GM12874 (cell line): ENCODE measurements at regions not wholly inside any gene's neighbourhood (a gene's known extent, or its start where the extent isn't known, plus 50 kb on each side); places are given as distances from the start of the nearest gene placed in this dataset.

ENCODE experiments used
- TF ChIP-seq, protein P1 (sequence below): IDR thresholded peaks from 2 replicates; pipeline ENCODE4 v1.5.1; 2011; ENCODE audit warnings: low read depth, mild to moderate bottlenecking, control low read depth, low read length, moderate library complexity; ENCODE audit not compliant: insufficient read depth

GRCh38 chr6:144341831-144342527, 56.8 kb downstream of the UTRN start:
- TF ChIP-seq, protein P1, sequence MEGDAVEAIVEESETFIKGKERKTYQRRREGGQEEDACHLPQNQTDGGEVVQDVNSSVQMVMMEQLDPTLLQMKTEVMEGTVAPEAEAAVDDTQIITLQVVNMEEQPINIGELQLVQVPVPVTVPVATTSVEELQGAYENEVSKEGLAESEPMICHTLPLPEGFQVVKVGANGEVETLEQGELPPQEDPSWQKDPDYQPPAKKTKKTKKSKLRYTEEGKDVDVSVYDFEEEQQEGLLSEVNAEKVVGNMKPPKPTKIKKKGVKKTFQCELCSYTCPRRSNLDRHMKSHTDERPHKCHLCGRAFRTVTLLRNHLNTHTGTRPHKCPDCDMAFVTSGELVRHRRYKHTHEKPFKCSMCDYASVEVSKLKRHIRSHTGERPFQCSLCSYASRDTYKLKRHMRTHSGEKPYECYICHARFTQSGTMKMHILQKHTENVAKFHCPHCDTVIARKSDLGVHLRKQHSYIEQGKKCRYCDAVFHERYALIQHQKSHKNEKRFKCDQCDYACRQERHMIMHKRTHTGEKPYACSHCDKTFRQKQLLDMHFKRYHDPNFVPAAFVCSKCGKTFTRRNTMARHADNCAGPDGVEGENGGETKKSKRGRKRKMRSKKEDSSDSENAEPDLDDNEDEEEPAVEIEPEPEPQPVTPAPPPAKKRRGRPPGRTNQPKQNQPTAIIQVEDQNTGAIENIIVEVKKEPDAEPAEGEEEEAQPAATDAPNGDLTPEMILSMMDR = no peak

- TF ChIP-seq, protein P1 = no peak
These were observed 58.7 kb downstream of the UTRN start for GRCh38 chr6:144343701-144344428.

DNA sequence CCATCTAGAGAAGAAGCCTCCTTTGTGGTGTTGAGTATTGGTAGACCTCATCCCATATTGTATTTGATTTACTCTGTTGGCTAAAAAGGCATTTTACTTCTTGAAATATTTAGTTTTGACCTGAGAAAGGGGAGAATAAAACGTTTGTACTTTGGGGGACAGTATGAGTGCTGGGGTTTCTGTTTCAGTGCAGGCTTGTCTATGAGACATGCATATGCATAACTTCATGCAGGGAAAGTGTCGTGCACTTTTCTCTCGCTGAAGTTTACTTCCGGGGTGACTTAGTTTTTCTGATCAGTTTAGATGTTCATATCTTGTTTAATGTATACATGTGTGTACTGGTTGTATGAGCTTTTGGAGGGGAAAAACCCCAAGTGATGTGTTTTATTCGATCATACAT, 59.5 kb downstream of the UTRN start:
- TF ChIP-seq, protein P1 = no peak

DNA sequence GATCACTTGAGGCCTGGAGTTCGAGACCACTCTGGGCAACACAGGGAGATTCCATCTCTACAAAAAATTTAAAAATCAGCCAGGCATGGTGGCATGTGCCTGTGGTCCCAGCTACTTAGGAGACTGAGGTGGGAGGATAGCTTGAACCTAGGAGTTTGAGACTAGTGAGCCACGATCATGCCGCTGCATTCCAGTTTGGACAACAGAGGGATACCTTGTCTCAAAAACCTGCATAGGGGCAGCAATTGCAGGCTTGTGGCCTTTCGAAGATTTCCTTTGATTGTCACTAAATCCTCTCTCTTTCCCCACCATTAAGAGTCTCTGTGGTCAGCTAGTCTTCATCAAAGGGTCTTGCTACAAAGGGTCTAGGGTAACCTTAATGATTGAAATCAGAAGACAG, 60.3 kb downstream of the UTRN start:
- TF ChIP-seq, protein P1 = no peak

DNA sequence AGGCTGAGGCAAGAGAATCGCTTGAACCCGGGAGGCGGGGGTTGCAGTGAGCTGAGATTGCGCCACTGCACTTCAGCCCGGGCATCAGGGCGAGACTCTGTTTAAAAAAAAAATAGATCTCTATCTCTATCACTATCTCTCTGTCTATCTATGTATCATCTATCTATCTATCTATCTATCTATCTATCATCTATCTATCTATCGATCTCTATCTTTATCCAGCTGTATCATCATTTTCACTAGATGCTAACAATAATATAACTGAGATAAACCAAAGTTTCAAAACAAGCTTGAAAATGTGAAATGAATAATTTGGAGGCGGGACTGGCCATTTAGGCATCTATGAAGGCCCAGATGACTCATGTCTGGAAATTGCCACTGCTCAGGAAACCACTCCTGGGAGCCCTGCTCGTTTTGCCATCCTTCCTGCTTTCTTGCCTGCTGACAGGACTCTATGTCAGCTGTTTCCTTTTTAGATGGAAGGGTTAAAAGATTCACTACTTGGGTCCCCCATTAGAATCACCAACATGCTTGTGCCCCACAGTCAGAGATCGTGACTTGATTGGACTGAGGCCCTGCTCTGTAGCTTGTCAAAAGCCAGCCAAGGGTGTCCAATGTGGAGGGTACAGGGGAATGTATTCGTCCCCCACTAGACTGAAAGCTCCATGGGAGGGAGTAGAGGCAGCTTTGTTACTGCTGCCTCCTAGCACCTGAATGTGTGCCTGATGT, 61.7 kb downstream of the UTRN start:
- TF ChIP-seq, protein P1 = no peak

GRCh38 chr6:144347448-144347759, 62.3 kb downstream of the UTRN start:
- TF ChIP-seq, protein P1 = no peak

DNA sequence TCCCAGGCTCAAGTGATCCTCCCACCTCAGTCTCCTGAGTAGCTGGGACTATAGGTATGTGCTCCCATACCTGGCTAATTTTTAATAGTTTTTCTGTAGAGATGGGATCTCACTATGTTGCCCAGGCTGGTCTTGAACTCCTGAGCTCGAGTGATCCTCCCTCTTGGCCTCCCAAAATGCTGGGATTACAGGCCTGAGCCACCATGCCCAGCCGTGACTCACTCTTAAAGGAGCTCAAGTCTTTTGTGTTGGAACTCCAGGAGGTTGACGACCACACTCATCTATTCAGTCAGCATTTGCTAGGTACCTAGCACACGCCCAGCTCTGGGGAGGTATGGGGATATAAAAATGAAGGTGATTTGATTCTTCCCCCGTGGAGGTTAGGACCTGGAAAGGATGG, 62.8 kb downstream of the UTRN start:
- TF ChIP-seq, protein P1 = no peak
